ENCODE measurements at regions not wholly inside any gene's neighbourhood (a gene's known extent, or its start where the extent isn't known, plus 50 kb on each side); places are given as distances from the start of the nearest gene placed in this dataset.

DNA sequence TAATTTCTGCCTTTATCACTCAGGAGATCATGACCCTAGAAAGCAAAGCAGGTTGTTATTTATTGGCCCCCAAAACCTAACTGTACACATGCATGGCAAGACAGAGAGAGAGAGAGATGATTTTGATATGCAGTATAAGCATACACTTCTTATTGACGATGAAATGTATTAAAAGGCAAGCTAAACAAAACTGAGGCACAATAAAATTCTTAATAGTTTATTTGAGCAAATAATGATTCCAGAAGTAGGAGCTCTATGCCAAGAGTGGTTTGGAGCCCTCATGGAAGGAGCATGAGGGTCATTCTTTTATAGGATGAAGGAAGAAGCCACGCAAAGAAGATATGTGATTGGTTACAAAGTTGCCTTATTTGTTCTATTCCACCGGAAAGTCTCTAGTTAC is 616.0 kb downstream of the FBXO15 start:
- TF ChIP-seq, protein P1, sequence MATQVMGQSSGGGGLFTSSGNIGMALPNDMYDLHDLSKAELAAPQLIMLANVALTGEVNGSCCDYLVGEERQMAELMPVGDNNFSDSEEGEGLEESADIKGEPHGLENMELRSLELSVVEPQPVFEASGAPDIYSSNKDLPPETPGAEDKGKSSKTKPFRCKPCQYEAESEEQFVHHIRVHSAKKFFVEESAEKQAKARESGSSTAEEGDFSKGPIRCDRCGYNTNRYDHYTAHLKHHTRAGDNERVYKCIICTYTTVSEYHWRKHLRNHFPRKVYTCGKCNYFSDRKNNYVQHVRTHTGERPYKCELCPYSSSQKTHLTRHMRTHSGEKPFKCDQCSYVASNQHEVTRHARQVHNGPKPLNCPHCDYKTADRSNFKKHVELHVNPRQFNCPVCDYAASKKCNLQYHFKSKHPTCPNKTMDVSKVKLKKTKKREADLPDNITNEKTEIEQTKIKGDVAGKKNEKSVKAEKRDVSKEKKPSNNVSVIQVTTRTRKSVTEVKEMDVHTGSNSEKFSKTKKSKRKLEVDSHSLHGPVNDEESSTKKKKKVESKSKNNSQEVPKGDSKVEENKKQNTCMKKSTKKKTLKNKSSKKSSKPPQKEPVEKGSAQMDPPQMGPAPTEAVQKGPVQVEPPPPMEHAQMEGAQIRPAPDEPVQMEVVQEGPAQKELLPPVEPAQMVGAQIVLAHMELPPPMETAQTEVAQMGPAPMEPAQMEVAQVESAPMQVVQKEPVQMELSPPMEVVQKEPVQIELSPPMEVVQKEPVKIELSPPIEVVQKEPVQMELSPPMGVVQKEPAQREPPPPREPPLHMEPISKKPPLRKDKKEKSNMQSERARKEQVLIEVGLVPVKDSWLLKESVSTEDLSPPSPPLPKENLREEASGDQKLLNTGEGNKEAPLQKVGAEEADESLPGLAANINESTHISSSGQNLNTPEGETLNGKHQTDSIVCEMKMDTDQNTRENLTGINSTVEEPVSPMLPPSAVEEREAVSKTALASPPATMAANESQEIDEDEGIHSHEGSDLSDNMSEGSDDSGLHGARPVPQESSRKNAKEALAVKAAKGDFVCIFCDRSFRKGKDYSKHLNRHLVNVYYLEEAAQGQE (IDR thresholded peaks at IDR 0.05; ENCODE audit: low read depth), result no peak
- TF ChIP-seq, protein P2, sequence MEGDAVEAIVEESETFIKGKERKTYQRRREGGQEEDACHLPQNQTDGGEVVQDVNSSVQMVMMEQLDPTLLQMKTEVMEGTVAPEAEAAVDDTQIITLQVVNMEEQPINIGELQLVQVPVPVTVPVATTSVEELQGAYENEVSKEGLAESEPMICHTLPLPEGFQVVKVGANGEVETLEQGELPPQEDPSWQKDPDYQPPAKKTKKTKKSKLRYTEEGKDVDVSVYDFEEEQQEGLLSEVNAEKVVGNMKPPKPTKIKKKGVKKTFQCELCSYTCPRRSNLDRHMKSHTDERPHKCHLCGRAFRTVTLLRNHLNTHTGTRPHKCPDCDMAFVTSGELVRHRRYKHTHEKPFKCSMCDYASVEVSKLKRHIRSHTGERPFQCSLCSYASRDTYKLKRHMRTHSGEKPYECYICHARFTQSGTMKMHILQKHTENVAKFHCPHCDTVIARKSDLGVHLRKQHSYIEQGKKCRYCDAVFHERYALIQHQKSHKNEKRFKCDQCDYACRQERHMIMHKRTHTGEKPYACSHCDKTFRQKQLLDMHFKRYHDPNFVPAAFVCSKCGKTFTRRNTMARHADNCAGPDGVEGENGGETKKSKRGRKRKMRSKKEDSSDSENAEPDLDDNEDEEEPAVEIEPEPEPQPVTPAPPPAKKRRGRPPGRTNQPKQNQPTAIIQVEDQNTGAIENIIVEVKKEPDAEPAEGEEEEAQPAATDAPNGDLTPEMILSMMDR (IDR thresholded peaks at IDR 0.05 in 2 of 3, conservative IDR thresholded peaks at IDR 0.05 in 1 of 3; ENCODE audit: borderline replicate concordance in 1 of 3, insufficient read depth in 1 of 3, low read depth in 2 of 3, low read length in 2 of 3), result no peak
- TF ChIP-seq, protein P3, sequence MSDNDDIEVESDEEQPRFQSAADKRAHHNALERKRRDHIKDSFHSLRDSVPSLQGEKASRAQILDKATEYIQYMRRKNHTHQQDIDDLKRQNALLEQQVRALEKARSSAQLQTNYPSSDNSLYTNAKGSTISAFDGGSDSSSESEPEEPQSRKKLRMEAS (IDR thresholded peaks at IDR 0.05), result no peak
- TF ChIP-seq RAD21 (IDR thresholded peaks at IDR 0.05; ENCODE audit: low read depth) (no peak), FOSL1 (IDR thresholded peaks at IDR 0.05; ENCODE audit: low read depth) (no peak), POLR2A (IDR thresholded peaks at IDR 0.05; ENCODE audit: borderline replicate concordance, extremely low read depth, insufficient read depth, insufficient read length) (no peak), EZH2phosphoT487 (IDR thresholded peaks at IDR 0.05; ENCODE audit: borderline replicate concordance) (no peak)
